ENCODE measurements at regions not wholly inside any gene's neighbourhood (a gene's known extent, or its start where the extent isn't known, plus 50 kb on each side); places are given as distances from the start of the nearest gene placed in this dataset.

DNA sequence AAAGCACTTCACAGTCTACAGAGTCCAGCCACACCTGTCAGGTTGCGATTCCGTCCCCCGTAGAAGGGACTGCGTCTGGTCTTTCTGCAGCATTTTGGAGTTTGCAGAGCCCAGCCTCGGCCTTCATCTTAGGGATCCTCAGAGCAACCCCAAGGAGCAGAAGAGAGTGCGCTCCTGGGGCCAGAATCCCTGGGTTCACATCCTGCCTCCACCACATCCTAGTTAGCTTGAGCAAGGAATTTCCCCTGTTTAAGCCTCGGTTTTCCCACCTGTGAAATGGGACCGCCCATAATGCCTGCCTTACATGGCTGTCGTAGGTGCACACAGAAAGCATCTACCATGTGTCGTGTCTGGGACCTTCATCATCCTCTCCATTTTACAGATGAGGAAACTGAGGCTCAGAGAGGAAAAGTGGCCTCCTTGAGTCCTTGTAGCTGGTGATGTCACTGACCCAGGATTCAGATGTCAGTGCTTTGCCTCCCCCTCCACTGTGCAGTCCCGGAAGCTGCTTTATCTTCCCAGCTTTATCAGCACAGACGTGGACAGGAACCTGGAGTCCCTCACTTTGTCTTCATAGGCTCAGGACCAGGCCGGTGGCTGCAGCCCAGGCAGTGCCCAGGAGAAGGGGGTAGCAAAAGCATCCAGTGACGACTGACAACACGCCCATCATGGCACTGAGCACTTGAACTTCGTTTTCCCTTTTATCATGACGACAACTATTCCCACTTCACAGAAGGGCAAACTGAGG lies 438.5 kb downstream of the MATN1 start:
- Histone ChIP-seq H3K9me3 (ENCODE audit: low read length) (no peaks in the 10 kb centered on the region), H3K9ac (ENCODE audit: insufficient read depth, low read depth, low read length) (no peak overlapping the region), H2AFZ (ENCODE audit: low read length) (no peak overlapping the region), H3K4me2 (ENCODE audit: low read depth, low read length) (no peak overlapping the region), H3K4me3 (replicated peaks in 1 of 3; ENCODE audit: insufficient read depth in 1 of 3, low read depth in 2 of 3, low read length in 3 of 3) (no peak overlapping the region), H3K27me3 (ENCODE audit: control insufficient read depth in 1 of 2, insufficient read depth in 2 of 2, low read length in 2 of 2) (no peaks in the 10 kb centered on the region), H4K20me1 (ENCODE audit: insufficient read depth, low read length) (no peaks in the 10 kb centered on the region), H3K79me2 (ENCODE audit: insufficient read depth, low read length) (no peaks in the 10 kb centered on the region), H3K36me3 (replicated peaks in 1 of 2; ENCODE audit: control insufficient read depth in 1 of 2, insufficient read depth in 2 of 2, low read length in 2 of 2) (no peaks in the 10 kb centered on the region), H3K4me1 (ENCODE audit: insufficient read depth, low read length) (no peaks in the 10 kb centered on the region), H3K27ac (ENCODE audit: extremely low read length, insufficient read depth, low read length) (no peak overlapping the region)
- BruUV-seq (replicated peaks), result no TSS peak
- intact Hi-C loops (cut with micrococcal nuclease; ENCODE audit: unreplicated experiment) (no loop called here), in situ Hi-C loops (cut with HindIII; ENCODE audit: extremely low pct_ligation_motif_present, low pct_unique_long_range_greater_than_20kb) (no loop called here)
- TF ChIP-seq ZNF256 (CRISPR knock-in tag; conservative IDR thresholded peaks at IDR 0.05) (no peak), ZNF629 (CRISPR knock-in tag; conservative IDR thresholded peaks at IDR 0.05) (peak; percentile 43; the same call in 1 of the 2 replicates)
- no peak for DNase-seq (ENCODE audit: low spot score)
- FAIRE-seq, result no peak
- ChIA-PET CTCF (ENCODE audit: low intra/inter-chr PET ratio, low total read pairs) (no interaction called here), POLR2A (no interaction called here)
- ATAC-seq, result no peak
- WGBS (ENCODE audit: low lambda C conversion rate), result 32% methylated on average over 17 of the region's 17 CpGs

GRCh38 chr1:30284226-30284625 lies 439.2 kb downstream of the MATN1 start:
- WGBS (ENCODE audit: low lambda C conversion rate), result 0% methylated on average over 3 of the region's 4 CpGs
- in situ Hi-C loops (cut with HindIII; ENCODE audit: extremely low pct_ligation_motif_present, low pct_unique_long_range_greater_than_20kb) (no loop called here), intact Hi-C loops (cut with micrococcal nuclease; ENCODE audit: unreplicated experiment) (no loop called here)
- H3K27ac ChIP-seq (ENCODE audit: extremely low read length, insufficient read depth, low read length), result no peak overlapping the region
- no peak overlapping the region for H3K9ac ChIP-seq (ENCODE audit: insufficient read depth, low read depth, low read length)
- no peak overlapping the region for H2AFZ ChIP-seq (ENCODE audit: low read length)
- DNase-seq (ENCODE audit: low spot score) (no peak), ATAC-seq (no peak), FAIRE-seq (no peak)
- no TSS peak for BruUV-seq (replicated peaks)
- POLR2A ChIA-PET, result no interaction called here
- no peaks in the 10 kb centered on the region for H3K79me2 ChIP-seq (ENCODE audit: insufficient read depth, low read length)
- H3K4me3 ChIP-seq (replicated peaks in 1 of 3; ENCODE audit: insufficient read depth in 1 of 3, low read depth in 2 of 3, low read length in 3 of 3), result no peak overlapping the region
- CTCF ChIA-PET (ENCODE audit: low intra/inter-chr PET ratio, low total read pairs), result no interaction called here
- no peaks in the 10 kb centered on the region for H3K36me3 ChIP-seq (replicated peaks in 1 of 2; ENCODE audit: control insufficient read depth in 1 of 2, insufficient read depth in 2 of 2, low read length in 2 of 2)
- no peaks in the 10 kb centered on the region for H3K9me3 ChIP-seq (ENCODE audit: low read length)
- no peak overlapping the region for H3K4me2 ChIP-seq (ENCODE audit: low read depth, low read length)
- no peaks in the 10 kb centered on the region for H3K4me1 ChIP-seq (ENCODE audit: insufficient read depth, low read length)
- H4K20me1 ChIP-seq (ENCODE audit: insufficient read depth, low read length), result no peaks in the 10 kb centered on the region
- no peaks in the 10 kb centered on the region for H3K27me3 ChIP-seq (ENCODE audit: control insufficient read depth in 1 of 2, insufficient read depth in 2 of 2, low read length in 2 of 2)
- TF ChIP-seq IKZF4 (CRISPR knock-in tag; IDR thresholded peaks at IDR 0.05; ENCODE audit: borderline replicate concordance, low read depth, not compliant biosample characterization) (no peak), PTBP1 (IDR thresholded peaks at IDR 0.05; ENCODE audit: low read depth, low read length, poor library complexity, severe bottlenecking) (no peak), CBFB (CRISPR knock-in tag; IDR thresholded peaks at IDR 0.05) (no peak), RFXANK (CRISPR knock-in tag; IDR thresholded peaks at IDR 0.05) (no peak), GPBP1L1 (CRISPR knock-in tag; IDR thresholded peaks at IDR 0.05) (no peak), ZNF569 (CRISPR knock-in tag; IDR thresholded peaks at IDR 0.05; ENCODE audit: borderline replicate concordance) (no peak), RBFOX2 (IDR thresholded peaks at IDR 0.05; ENCODE audit: low read depth, low read length) (no peak), GTF2F1 (IDR thresholded peaks at IDR 0.05; ENCODE audit: low read length) (no peak), ZNF343 (CRISPR knock-in tag; IDR thresholded peaks at IDR 0.05) (no peak), ZNF552 (CRISPR knock-in tag; IDR thresholded peaks at IDR 0.05; ENCODE audit: borderline replicate concordance) (no peak)
- TF ChIP-seq, protein P1, sequence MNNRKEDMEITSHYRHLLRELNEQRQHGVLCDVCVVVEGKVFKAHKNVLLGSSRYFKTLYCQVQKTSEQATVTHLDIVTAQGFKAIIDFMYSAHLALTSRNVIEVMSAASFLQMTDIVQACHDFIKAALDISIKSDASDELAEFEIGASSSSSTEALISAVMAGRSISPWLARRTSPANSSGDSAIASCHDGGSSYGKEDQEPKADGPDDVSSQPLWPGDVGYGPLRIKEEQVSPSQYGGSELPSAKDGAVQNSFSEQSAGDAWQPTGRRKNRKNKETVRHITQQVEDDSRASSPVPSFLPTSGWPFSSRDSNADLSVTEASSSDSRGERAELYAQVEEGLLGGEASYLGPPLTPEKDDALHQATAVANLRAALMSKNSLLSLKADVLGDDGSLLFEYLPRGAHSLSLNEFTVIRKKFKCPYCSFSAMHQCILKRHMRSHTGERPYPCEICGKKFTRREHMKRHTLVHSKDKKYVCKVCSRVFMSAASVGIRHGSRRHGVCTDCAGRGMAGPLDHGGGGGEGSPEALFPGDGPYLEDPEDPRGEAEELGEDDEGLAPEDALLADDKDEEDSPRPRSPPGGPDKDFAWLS (CRISPR knock-in tag; IDR thresholded peaks at IDR 0.05; ENCODE audit: borderline replicate concordance), result no peak
- TF ChIP-seq, protein P2, sequence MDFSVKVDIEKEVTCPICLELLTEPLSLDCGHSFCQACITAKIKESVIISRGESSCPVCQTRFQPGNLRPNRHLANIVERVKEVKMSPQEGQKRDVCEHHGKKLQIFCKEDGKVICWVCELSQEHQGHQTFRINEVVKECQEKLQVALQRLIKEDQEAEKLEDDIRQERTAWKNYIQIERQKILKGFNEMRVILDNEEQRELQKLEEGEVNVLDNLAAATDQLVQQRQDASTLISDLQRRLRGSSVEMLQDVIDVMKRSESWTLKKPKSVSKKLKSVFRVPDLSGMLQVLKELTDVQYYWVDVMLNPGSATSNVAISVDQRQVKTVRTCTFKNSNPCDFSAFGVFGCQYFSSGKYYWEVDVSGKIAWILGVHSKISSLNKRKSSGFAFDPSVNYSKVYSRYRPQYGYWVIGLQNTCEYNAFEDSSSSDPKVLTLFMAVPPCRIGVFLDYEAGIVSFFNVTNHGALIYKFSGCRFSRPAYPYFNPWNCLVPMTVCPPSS (IDR thresholded peaks at IDR 0.05), result no peak
